NCI-H128 (cell line): ENCODE measurements at regions not wholly inside any gene's neighbourhood (a gene's known extent, or its start where the extent isn't known, plus 50 kb on each side); places are given as distances from the start of the nearest gene placed in this dataset.

Source experiments
- DNase-seq: peaks from one replicate; lab custom pipeline; 2025; ENCODE audit not compliant: unreplicated experiment; lab: John Stamatoyannopoulos, UW

DNA sequence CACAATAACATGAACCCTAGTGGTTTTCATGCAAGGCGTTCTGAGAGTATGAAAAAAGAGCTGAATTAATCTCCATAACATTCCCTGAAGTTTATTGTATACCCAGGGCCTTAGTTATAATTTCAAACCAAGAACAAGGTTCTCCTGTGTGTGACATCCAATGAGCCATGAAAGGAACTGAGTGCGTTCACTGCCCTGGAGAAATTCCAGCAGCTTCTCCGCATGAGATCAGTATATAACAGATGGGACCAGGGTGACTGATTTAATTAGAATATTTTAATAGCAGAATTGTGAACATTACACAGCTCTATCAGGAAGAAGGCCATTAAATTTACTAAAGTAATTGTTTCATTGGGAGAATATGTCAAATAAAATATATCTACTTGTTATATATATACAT, 1190.5 kb upstream of the SLC10A2 start:
- DNase-seq, result no peak

DNA sequence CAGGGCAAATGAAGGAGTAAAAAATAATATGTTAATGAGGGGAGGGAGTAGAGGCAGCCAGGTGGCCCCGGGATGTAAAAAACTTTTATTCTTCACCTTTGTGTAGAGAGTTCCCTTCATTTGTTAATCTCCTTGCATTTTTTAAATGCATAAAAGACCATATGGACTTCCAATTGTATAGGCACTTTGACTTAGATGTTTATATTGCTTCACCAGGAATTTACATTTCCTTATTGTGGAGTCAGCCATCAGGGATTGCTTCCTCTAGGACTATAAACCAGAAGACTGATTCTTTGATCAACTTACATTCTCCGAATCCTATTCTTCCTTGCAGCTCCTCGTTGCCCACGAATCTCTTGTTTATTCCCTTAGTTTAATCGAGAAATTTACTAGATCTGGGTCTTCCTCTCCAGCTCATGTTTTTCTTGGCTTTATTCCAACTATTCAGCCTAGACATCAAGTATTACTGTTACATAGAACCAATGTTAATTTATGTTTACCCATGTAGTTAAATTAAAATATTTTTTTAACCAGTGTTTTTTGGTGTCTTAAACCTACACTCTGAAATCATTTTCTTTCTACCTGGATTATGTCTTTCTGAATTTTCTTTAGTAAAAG, 1187.0 kb upstream of the SLC10A2 start:
- DNase-seq, result no peak

- no peak for DNase-seq
Observed at GRCh38 chr13:104251931-104252330, 1185.7 kb upstream of the SLC10A2 start.

DNA sequence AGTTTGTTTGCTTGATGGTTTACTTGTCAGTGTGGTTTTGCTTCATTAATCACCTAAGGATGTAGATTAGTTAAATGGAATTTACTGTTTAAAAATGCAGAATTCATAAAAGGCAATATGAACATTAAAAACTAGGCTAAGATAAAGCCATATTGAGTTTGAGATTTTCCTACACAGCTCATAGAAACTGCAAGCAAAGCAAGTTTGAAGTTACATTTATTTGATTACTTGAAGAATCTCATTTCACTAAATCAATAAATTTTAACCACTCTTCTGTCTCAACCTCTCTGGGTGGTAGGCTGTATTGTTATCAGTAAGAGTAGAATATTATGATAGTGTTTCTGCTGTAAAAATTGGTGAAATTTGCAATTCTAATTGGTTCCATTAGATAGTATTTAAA, 1180.7 kb upstream of the SLC10A2 start:
- DNase-seq, result no peak

- DNase-seq, result no peak
Observed at GRCh38 chr13:104206450-104207044, 1140.3 kb upstream of the SLC10A2 start.

- no peak for DNase-seq
Observed at GRCh38 chr13:104204177-104204576, 1138.0 kb upstream of the SLC10A2 start.

- DNase-seq, result no peak
Observed at GRCh38 chr13:104198801-104199200, 1132.6 kb upstream of the SLC10A2 start.

- DNase-seq, result no peak
Observed at GRCh38 chr13:104196611-104197010, 1130.4 kb upstream of the SLC10A2 start.

- no peak for DNase-seq
Observed at GRCh38 chr13:104181526-104182231, 1115.5 kb upstream of the SLC10A2 start.

GRCh38 chr13:104170980-104171555, 1104.9 kb upstream of the SLC10A2 start:
- DNase-seq, result peak; percentile 56

DNA sequence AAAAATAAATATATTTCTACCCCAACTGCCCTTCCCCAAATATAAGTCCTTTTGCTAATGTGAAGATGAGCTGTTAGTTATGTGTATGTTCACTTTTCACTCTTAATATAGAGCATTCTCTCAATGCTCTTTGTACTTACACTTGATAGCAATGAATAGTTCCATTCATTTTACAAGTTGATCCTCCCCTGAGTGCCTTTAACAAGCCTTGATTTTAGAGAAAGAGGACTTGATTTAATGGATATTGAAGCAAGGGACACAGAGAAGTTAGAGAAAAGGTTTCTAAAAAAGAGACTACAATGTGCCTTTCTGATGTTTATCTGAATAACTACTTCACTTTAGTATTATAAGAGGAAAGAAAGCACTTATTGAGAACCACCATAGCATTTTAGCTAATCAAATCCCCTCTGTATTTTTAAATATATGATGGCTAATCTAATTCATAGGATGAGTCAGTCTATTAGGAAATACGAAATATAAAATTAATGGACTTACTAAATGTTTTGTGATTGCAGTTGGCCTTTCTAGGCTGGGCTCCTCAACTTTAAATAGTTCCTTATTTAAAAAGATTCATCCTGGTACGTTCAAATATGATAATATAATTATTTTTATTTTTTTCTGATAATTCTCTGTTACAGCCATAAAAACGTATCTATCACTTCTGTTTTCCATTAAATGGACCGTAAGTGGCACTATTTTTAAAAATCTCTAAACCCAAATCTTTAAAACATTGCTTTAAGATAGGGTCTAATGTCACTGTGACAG, 1097.8 kb upstream of the SLC10A2 start:
- DNase-seq, result no peak

- no peak for DNase-seq
Observed at GRCh38 chr13:104160536-104160935, 1094.3 kb upstream of the SLC10A2 start.

GRCh38 chr13:104143760-104144416, 1077.7 kb upstream of the SLC10A2 start:
- no peak for DNase-seq

DNA sequence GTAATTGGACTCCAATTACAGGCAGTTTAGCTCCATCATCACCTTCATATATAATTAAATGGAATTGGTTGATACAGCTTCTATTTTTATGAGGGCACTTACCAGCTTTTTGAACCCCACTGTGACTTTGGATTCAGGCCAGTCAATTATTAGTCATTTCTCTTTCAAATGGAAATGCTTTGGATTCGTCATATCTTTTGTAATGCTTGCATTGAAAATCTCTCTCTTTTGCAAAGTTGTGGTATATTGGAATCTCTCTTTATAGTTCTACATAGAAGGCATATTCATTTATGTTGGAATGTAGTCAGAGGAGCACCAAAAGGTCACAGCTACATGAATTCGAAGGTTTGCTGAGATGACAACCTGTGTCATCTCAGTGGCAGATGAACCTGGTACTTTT, 1074.3 kb upstream of the SLC10A2 start:
- no peak for DNase-seq

DNA sequence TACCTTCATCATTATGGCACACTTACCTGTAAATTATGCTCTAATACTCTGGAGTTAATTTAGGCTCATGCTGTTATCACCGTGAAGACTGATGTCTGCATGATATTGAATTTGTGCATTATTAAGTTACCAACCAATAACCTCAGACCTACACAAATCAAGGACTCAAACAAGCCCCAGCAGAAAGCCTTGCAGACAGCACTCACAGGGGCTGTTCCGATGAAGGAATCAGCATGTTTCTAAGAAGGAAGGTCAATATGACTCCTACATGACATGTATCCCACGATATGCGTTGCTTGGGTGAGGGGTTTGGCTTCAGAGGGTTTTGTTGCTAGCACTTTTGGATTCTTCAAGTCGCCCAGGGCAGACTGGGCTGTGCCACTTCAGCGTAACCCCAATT, 1071.2 kb upstream of the SLC10A2 start:
- DNase-seq, result no peak

DNA sequence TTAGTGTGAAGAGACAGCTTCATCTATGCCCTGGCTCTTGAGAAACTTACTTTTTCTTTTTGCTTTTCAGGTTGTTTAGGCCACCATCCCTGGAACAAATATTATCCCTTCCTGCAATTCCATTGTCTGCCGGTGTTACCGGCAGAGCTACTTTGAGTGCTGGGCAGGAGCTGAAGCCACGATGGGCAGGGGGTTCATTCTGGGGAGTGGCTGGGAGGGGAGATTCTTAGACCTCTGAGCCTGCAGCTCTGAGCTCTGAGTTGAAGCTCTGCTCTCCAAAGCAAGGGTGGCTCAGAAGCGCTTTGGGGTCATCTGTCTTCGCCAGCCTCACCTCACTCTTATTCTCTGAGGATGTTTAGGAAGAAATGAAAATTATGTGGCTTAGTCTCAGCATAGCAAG, 1066.6 kb upstream of the SLC10A2 start:
- no peak for DNase-seq

DNA sequence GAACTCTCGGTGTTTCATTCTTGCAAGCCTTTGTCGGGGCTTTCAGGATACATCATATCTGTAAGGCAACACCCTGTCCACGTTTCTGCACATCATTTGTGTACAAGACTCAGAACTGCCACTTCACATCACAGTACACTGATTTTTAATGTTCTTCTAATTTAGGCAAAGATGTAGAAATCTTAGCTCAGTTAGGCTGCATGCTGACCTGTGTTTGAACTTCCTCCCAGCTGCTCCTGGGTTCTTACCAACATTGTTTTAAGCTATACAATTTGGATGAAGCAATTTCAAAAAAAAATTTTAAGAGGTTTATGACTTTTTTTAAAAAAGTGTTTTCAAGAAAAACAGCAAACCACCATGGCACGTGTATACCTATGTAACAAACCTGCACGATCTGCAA, 1047.9 kb upstream of the SLC10A2 start:
- no peak for DNase-seq

DNA sequence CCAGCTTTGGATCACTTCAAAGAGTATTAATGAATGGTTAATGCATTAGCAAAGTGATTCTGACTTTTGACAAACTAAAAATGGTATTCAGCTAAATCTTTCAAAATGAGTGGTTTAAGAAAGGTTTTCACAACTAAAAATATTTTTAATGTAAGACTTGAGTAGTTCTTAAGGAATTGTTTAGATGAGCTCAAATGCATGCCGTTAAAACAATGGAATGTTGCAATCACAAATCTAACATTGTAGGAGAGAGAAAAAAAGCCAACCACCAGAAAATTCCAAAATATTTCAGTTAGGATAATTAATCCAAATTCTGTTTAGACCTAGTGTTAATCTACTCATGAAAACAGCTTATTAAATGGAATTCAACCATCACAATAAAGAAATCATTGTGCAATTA, 1044.8 kb upstream of the SLC10A2 start:
- DNase-seq, result no peak

DNA sequence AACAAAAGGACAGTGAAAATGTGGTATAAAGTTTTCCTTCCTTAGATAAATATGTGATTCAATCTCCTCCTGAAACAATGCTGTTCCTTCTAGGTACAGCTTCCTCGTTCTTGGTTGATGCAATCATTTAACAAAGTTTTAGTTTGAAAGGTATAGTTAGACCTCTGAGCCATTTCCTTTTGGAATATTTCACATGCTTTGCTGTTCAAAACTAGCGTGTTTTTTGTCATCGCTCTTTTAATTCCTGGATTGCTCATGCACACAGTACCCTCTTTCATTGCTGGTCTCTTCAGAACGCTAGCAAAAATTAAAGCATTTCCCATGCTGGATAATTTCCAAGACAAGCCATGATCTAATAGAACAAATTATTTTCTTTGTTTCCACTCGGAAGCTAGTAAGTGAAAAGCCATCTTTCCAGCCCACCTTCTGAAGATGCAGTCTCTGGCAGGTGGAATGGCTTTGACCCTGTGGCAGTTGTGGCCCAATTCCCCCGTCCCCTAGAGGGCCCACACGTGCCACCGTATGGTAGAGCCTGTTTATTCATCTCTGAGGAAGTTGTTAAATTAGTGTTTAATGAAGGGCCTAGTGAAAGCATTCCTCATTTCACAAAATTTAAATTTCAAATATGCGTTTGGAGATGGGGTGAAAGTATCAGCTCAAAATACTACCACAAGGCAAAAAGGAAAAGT, 1040.6 kb upstream of the SLC10A2 start:
- DNase-seq, result no peak
